Iris pigment epithelial cell (primary cell): ENCODE measurements at regions not wholly inside any gene's neighbourhood (a gene's known extent, or its start where the extent isn't known, plus 50 kb on each side); places are given as distances from the start of the nearest gene placed in this dataset.

Experiments
- DNase-seq: peaks from one replicate; pipeline ENCODE4 v3.0.0-alpha.2; 2011; ENCODE audit warnings: low read depth

DNA sequence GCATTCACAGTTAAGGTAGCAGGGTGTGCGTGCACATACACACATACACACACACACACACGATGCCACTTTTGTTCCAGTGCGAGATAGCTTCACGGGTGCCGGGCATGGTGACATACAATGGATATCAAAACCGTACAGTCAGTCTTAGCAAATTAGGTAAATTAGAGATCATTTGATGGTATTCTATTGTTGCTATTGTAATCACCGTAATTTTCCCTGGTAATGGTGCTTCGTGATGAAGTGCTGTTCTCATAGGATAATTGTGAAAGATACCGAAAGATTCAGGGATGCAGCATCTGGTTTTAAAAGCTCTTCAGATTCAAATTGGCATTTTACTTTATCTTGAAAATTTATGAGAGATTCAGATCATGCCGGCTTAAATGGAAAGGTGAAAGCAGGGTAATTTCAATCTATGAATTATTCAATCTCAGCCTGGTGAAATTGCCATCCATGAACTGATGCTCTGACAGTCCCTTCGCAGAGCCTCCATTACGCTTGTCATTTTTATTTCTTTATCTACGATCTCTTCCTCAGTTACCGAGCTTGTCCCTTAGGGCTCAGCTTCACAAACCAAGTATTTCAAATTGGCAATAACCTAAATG lies 71.3 kb upstream of the SOX4 start:
- no peak for DNase-seq

GRCh38 chr6:21522797-21523456 lies 70.6 kb upstream of the SOX4 start:
- DNase-seq, result no peak

GRCh38 chr6:21523652-21524051 lies 69.9 kb upstream of the SOX4 start:
- no peak for DNase-seq

DNA sequence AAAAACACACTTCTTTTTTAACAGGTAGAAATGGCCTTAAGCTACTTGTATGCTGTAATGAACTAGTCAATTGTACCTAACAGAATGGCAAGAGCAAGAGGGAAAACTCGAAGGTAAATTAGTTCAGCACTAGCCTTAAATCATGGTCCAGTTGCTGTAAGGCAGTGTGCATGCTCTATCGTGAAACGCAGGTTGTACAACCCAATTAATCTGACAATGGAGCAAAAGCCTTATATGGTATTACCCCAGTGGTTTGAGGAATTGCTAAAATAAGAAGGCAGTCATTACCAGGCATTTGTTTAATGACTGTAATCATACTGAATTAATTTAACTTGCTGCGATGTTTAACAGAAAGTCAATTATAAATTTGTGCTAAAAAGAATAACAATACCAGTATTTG lies 69.3 kb upstream of the SOX4 start:
- no peak for DNase-seq

GRCh38 chr6:21526974-21527373 lies 66.6 kb upstream of the SOX4 start:
- peak; percentile 5 for DNase-seq

GRCh38 chr6:21527731-21528130 lies 65.8 kb upstream of the SOX4 start:
- no peak for DNase-seq

DNA sequence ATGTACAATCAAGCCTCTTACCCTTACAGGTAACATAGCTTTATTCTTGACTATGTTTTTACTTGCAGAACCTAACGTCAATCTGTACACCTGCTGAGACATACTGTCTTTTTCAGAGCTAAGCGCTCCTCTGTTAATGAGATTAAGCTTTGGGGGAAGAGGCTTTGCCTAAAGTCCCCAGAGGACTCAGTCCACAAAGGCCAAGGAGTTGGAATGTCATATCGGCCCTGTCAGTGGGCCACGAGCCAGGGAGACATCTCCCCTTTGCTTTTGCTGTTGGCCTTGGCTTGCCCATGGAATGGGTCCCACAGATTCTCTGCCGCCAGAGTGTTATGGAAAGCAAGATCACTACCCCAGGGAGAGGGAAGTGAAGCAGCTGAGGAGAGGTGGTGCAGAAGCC lies 64.1 kb upstream of the SOX4 start:
- DNase-seq, result no peak

DNA sequence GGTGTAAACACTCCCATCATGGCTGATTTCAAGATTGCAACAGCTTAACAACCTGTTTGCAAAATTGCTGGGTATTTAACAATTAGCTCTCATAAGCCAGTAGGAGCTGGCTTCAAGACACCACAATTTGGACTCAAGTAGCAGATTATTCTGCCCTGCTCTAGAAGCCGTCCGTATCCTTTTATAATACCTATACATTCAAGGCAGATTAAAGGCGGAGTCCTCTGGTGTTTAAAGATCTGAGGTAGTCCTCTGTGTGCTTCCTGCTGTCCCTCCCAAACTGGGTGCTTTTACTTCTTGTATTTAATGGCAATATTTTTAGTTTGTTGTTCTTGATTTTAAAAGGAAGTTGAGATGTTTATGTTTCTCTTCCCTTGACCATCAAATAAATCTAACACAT lies 62.2 kb upstream of the SOX4 start:
- DNase-seq, result no peak

- peak; percentile 30 for DNase-seq
These were observed 59.9 kb upstream of the SOX4 start for GRCh38 chr6:21533678-21534077.

DNA sequence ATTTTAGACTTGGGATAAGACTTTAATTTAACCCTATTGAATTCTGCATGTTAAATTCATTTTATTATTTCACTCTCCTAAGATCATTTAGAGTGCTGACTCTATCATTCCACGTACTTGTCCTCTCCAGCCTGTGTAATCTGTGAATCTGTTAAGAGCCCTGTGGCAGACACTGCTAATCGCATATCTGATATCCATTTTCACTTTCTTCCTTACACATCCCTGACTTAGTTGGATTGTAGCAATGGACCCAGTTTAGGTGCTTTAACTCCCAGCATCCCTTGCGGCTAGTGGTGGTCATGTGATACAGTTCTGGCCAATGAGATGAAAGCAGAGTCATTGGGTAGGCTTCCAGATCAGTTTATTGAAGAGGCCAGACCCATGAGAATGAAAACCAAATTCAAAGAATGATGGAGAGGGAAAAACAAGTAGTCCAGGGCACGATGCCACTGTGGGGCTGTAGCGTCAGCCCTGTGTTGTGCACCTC lies 57.2 kb upstream of the SOX4 start:
- no peak for DNase-seq

GRCh38 chr6:21537637-21538036 lies 55.9 kb upstream of the SOX4 start:
- DNase-seq, result no peak

GRCh38 chr6:21538186-21538798 lies 55.3 kb upstream of the SOX4 start:
- peak; percentile 49 for DNase-seq

DNA sequence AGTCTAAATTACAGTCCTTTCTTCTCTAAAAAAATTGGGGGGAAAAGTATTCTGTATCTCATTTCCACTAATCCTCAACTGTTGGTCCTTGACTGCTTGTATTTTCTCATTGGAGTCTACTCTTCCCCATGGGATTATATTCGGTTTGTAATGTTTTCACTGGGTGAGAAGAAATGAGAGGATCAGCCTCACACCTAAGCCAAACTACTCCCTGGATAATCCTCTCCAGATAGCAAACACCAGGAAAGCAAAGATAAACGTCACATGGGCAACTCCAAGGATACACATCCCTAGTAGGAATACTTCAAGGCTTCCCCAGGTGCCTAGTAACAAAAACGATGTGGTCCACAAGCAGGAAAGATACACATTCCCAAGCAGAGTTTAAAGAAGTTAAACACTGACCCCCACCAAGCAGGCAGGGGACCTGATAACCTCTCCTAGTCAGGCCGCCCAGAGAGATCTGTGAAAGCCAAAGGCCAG lies 53.9 kb upstream of the SOX4 start:
- no peak for DNase-seq
